Activated gamma-delta T cell treated with anti-CD3 and anti-CD28 coated beads, Interleukin-2, amount 50 U/mL, for 16 hours (primary cell): ENCODE measurements at regions not wholly inside any gene's neighbourhood (a gene's known extent, or its start where the extent isn't known, plus 50 kb on each side); places are given as distances from the start of the nearest gene placed in this dataset.
A peak's percentile ranks its signal among the peaks of the same experiment; 100 is the strongest.

ENCODE experiments used
- DNase-seq: peaks from one replicate; pipeline ENCODE4 v3.0.0-alpha.2; 2020; ENCODE audit warnings: low read depth

- DNase-seq = no peak
These were observed 531.2 kb upstream of the CFAP20DC start for GRCh38 chr3:59580996-59581395.

- no peak for DNase-seq
These were observed 530.7 kb upstream of the CFAP20DC start for GRCh38 chr3:59580499-59580898.

- no peak for DNase-seq
These were observed 528.3 kb upstream of the CFAP20DC start for GRCh38 chr3:59578129-59578528.

GRCh38 chr3:59576606-59577005 is 526.8 kb upstream of the CFAP20DC start:
- no peak for DNase-seq

- peak; percentile 77 for DNase-seq
These were observed 525.5 kb upstream of the CFAP20DC start for GRCh38 chr3:59575113-59576001.

DNA sequence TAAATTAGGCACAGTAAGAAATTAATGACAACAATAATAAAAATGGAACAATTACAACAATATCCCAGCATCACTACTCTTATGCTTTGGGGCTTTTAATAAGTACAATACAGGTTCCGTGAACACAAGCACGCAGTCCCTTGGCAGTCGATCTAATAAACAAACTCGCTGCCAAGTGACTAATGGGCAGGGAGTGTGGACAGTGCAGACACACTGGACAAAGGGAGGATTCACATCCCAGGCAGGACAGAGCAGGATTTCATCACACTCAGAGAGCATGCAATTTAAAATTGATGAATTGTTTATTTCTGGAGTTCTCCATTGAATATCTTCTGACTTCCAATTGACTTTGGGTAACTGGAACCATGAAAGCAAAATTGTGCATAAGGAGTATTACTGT is 524.1 kb upstream of the CFAP20DC start:
- no peak for DNase-seq

GRCh38 chr3:59572106-59572505 is 522.3 kb upstream of the CFAP20DC start:
- no peak for DNase-seq

DNA sequence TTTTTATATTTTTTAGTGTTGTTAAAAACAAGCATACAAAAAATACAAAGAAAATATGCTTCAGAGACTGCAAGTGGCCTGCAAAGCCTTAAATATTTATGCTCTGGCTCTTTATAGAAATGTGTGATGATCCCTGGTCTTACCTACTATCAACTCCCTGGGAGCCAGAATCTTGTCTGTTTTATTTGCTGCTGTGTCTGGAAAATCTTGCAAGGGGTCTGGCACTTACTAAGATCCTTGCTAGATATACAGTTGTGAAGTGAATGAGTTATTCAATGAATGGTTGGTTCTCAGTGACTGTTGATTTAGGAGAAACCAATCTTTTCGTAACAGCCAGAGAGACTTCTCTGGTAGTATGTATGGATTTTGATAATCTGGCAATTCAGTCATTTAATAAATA is 521.0 kb upstream of the CFAP20DC start:
- DNase-seq = no peak

- no peak for DNase-seq
These were observed 517.8 kb upstream of the CFAP20DC start for GRCh38 chr3:59567661-59568060.

- no peak for DNase-seq
These were observed 516.7 kb upstream of the CFAP20DC start for GRCh38 chr3:59566481-59566975.

GRCh38 chr3:59565125-59565524 is 515.3 kb upstream of the CFAP20DC start:
- no peak for DNase-seq

DNA sequence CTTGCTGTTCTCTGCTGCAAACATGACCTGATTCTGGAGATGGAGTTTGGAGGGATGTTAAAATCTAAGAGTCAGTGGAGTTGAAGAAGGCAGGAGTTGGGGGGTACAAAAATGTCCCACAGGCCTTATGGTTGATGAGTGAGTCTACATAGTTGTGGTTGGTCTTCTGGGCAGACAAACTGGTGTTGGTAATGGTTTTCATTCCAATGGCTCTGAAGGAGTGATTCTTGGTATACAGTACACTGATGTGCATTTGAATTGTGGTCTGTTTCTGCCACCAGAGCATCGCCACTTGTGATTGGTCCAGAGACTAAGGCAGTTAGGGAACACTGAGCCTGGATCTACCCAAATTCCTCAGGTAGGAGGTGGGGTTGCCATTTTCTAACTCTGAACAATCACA is 514.1 kb upstream of the CFAP20DC start:
- DNase-seq = no peak

GRCh38 chr3:59563072-59563605 is 513.3 kb upstream of the CFAP20DC start:
- no peak for DNase-seq

- no peak for DNase-seq
These were observed 510.1 kb upstream of the CFAP20DC start for GRCh38 chr3:59559721-59560435.

DNA sequence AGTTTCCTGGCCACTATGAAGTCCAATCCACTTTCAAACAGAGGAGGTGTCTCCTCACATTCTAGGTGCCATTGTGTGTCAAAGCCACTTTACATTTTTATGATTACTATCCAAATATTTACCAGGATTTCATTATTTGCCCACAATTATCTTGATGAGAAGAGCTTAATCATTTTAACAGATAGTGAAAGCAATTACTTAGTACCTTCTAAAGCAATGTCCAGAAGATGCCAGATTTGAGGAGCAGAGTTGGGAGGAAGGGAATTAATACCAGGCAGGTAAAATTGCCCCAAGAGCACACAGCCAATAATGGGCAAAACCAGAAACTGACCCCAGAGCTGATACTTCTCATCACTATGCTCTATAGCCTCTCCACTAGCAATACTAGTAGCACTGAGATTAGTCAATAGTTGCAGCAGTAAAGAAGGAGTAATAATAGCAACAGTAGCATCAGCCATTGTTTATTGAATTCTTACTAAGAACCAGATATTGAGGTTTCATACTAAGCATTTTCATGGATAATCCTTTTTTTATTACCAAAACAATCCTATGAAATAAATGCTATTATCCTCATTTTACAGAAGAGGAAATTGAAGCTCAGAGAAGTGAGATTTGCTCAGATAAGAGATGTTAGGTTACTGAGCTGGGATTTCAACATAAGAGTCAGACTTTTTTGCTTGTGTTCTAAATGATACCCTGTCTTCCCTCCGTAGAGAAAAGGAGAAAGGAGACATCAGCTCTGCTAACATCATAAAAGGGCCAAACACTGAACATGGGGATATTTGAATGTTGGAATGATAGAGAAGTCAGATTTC is 509.3 kb upstream of the CFAP20DC start:
- DNase-seq = no peak

DNA sequence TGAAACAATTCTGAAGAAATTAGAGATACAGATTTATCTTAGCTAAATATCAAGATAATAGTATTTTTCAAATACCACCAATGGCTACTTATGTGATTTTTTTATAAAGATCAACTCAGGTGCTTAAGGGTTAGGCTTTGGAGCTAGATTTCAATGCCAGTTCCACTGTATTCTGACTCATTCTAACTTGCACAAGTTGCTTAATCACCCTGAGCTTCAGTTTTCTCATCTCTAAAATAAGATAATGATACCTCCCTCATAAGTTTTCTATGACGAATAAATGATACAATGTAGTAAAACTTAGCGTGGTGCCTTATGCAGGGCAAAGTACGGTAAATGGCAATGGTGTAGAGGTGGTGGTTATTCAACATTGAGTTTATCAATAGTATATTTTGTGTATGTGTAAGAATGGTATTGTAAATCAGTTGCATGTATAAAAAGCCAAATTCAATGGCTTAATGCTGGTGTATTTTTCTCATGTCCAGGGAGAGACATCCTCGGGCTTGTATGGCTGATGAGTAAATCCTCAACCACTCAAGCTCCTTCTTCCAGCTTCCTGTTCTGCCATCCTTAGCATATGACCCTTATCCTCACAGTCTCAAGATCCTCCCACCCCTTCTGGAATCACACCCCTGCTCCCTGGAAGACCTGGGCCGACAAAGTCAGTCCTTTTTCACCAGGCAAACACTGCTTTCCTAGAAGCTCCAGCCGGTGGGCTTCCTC is 505.9 kb upstream of the CFAP20DC start:
- no peak for DNase-seq

- DNase-seq = no peak
These were observed 503.3 kb upstream of the CFAP20DC start for GRCh38 chr3:59553076-59553475.

DNA sequence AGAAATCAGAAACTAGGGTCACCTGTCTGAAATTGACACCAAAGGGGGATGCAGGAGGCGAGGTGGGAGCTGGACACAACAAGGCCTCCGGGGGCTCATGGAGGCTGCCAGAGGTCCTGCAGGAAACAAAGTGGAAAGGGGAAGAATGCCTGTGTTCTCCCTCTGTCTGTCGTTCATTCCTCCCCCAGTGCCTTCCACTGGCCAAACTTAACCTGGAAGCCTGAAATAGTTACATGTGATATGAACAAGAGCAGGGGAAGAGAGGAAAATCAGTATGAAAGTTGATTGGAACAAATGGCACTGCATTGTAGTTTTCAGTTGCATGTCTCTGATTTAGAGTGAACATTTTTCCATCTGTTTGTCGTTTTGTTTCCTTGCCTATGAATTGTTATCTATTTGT is 502.0 kb upstream of the CFAP20DC start:
- no peak for DNase-seq

- DNase-seq = no peak
These were observed 500.1 kb upstream of the CFAP20DC start for GRCh38 chr3:59549962-59550361.

- no peak for DNase-seq
These were observed 498.0 kb upstream of the CFAP20DC start for GRCh38 chr3:59547874-59548273.

DNA sequence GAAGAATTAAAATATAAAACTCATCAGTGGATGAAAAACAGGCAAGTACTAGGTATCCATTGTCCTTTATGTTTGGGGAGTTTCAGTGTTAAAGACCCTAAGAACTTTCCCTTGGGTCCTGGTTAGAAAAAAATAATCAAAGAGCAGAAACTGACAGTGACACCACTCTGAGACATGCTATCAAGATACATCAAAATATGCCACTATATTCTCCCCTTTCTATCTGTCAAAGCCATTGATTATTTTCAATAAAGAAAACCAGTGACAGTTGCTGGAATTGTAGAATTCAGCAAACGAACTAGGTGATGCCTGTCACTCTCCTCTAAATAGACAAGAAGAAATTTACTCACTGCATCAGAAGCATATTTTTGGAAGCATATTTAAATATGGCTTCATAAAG is 496.7 kb upstream of the CFAP20DC start:
- DNase-seq = no peak
